Pancreas (tissue), 10 donors: ENCODE measurements at regions not wholly inside any gene's neighbourhood (a gene's known extent, or its start where the extent isn't known, plus 50 kb on each side); places are given as distances from the start of the nearest gene placed in this dataset.

Source experiments
- ATAC-seq, 4 donors: fragments of 200-7000 bp; cut with Tn5 transposase; one replicate each; pipeline versions ENCODE4 v1.8.0 to v1.9.1; 2020; ENCODE audit warnings: mild to moderate bottlenecking in 4 of 4, moderate library complexity in 4 of 4
- DNase-seq, 6 donors: peaks; one replicate each; pipeline ENCODE4 v3.0.0-alpha.2; 2020
- FAIRE-seq: peaks from 2 replicates; lab custom pipeline; 2012; peaks lifted over from hg19 to GRCh38; lab: Jason Lieb, UNC
- H3K27ac ChIP-seq, 4 donors: fragments of 200-600 bp; sonication (generic); 1 replicate in 3 of 4; 2 replicates in 1 of 4; pipeline versions ENCODE4 v1.5.0 to v1.8.0; 2020
- H3K27me3 ChIP-seq, 4 donors: fragments of 200-600 bp; one replicate each; pipeline ENCODE4 v1.8.0; 2021
- H3K36me3 ChIP-seq, 3 donors: fragments of 200-600 bp; sonication (generic) in 1 of 3; one replicate each; pipeline versions ENCODE4 v1.5.0 to v1.8.0; 2020 to 2021
- H3K4me1 ChIP-seq, 3 donors: fragments of 200-600 bp; one replicate each; pipeline ENCODE4 v1.8.0; 2021
- H3K4me3 ChIP-seq, 4 donors: fragments of 200-600 bp; sonication (generic) in 2 of 4; one replicate each; pipeline versions ENCODE4 v1.5.0 to v1.8.0; 2020 to 2021
- H3K9me3 ChIP-seq, 4 donors: fragments of 200-600 bp; one replicate each; pipeline ENCODE4 v1.8.0; 2021
- WGBS, 2 donors: extraction: QIAGEN DNeasy Blood & Tissue Kit; methylation state at CpG; one replicate each; pipeline ENCODE4 v1.1.7; 2013; 5-methylcytosine and 5-hydroxymethylcytosine counted together
- intact Hi-C, 3 donors: fragments of 100-400 bp; cut with DNase I; formaldehyde crosslinking; loops; one replicate each; pipeline versions ENCODE4 v1.11.1 to v1.14.2; 2022
- TF ChIP-seq, protein P1 (sequence below), 4 donors: fragments of 200-600 bp; sonication (generic) in 3 of 4; IDR thresholded peaks; one replicate each; pipeline versions ENCODE4 v1.5.0 to v1.8.0; 2021; ENCODE audit warnings: antibody characterized with exemption in 4 of 4
- donor health status: healthy with polysubstance abuse.
- donor health status: DM: no; HTN: no; CAD: no; lungs with moderate emphysema.
- donor health status: DM: no; HTN: no; CAD: no.
- donor health status: control.
- donor health status: control.
- donor health status: Bipolar disorder and iron deficiency.
- donor health status: DM: yes; HTN: yes; CAD: no.
- donor health status: DM: no; HTN: no; CAD: no.
- donor health status: DM: no; HTN: no; CAD: no.
- donor health status: DM: yes; HTN: yes; CAD: no.

GRCh38 chr13:73608711-73609485 lies 525.3 kb downstream of the KLF12 start:
- H3K27me3 ChIP-seq: no peaks in the 10 kb centered on the region
- DNase-seq (no peak), FAIRE-seq (no peak), ATAC-seq (peak in 3 of 4 donors; percentile 13 to 44 (median 42))
- no peak overlapping the region for H3K4me3 ChIP-seq
- TF ChIP-seq, protein P1, sequence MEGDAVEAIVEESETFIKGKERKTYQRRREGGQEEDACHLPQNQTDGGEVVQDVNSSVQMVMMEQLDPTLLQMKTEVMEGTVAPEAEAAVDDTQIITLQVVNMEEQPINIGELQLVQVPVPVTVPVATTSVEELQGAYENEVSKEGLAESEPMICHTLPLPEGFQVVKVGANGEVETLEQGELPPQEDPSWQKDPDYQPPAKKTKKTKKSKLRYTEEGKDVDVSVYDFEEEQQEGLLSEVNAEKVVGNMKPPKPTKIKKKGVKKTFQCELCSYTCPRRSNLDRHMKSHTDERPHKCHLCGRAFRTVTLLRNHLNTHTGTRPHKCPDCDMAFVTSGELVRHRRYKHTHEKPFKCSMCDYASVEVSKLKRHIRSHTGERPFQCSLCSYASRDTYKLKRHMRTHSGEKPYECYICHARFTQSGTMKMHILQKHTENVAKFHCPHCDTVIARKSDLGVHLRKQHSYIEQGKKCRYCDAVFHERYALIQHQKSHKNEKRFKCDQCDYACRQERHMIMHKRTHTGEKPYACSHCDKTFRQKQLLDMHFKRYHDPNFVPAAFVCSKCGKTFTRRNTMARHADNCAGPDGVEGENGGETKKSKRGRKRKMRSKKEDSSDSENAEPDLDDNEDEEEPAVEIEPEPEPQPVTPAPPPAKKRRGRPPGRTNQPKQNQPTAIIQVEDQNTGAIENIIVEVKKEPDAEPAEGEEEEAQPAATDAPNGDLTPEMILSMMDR (IDR thresholded peaks at IDR 0.05): no peak
- H3K9me3 ChIP-seq: no peaks in the 10 kb centered on the region
- no peak overlapping the region for H3K27ac ChIP-seq
- H3K4me1 ChIP-seq: peaks cover 0 to 8% (median 0%) of the 10 kb centered on the region in 3 donors
- WGBS, 2 donors: 52 to 53% methylated on average over 7 of the region's 7 CpGs
- intact Hi-C loops: no loop called here
- H3K36me3 ChIP-seq: no peaks in the 10 kb centered on the region

GRCh38 chr13:73608157-73608516 lies 526.1 kb downstream of the KLF12 start:
- TF ChIP-seq, protein P1 (IDR thresholded peaks at IDR 0.05): no peak
- DNase-seq (no peak), FAIRE-seq (no peak), ATAC-seq (peak in 3 of 4 donors; percentile 35 to 41 (median 39))
- Histone ChIP-seq H3K27me3 (no peaks in the 10 kb centered on the region), H3K4me1 (peaks cover 0 to 8% (median 0%) of the 10 kb centered on the region in 3 donors), H3K4me3 (no peak overlapping the region), H3K36me3 (no peaks in the 10 kb centered on the region), H3K27ac (peak overlapping the region in 1 of 4 donors; percentile 18), H3K9me3 (no peaks in the 10 kb centered on the region)
- intact Hi-C loops: no loop called here
- 46 to 49% methylated on average over 2 of the region's 2 CpGs for WGBS, 2 donors

DNA sequence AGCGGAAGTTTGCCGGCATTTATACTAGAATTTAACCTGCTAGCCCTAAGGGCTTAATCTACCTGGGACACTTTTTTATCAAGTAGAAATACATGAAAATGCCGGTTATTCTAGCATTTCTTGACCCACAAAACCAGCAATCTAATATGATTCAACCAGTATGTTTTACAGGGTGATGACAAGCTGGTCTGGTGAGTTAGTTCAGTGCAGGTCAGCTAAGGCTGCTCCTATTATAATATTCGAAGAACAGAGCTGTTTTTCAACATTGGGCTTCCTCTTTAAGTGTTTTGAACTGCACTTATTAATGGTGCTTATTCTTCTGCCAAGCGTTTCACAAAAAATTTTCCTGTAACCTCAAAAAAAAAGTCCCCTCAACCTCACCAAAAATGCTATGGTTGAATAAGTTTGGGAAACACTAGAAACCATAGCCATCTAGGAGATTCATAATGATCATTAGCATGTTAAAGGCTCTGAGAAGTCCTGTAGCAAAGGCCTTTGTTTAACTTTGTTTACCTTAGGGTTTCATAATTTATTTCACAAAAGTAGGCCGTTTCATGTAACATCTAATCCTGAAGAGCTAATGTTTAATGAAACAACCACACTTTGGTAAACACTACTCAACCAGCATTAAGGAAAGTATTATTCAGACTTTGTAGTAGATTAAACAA lies 526.6 kb downstream of the KLF12 start:
- H3K4me3 ChIP-seq: no peak overlapping the region
- TF ChIP-seq, protein P1 (IDR thresholded peaks at IDR 0.05): no peak
- intact Hi-C loops: no loop called here
- H3K4me1 ChIP-seq: peaks cover 0 to 8% (median 0%) of the 10 kb centered on the region in 3 donors
- WGBS, 2 donors: 66 to 67% methylated on average over 6 of the region's 6 CpGs
- peak overlapping the region in 1 of 4 donors; percentile 18 for H3K27ac ChIP-seq
- no peak for DNase-seq
- FAIRE-seq: no peak
- no peaks in the 10 kb centered on the region for H3K9me3 ChIP-seq
- H3K36me3 ChIP-seq: no peaks in the 10 kb centered on the region
- peak in 3 of 4 donors; percentile 55 to 66 (median 57) for ATAC-seq
- H3K27me3 ChIP-seq: no peaks in the 10 kb centered on the region

DNA sequence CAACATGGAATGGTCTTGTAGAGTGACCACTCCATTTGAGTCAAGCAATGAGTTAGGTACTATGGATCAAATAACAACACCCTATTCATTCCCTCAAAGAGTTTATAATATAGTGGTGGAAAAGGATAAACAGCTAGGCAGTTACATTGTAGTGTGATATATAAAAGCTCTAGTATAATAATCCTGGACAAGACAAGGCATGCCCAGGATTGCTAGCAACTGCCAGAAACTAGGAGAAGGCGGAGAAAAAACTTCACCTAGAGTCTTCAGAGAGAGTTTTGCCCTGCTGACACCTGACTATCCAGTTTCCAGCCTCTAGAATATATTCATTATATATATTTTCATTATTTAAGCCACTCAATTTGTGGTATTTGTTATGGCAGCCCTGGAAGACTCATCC lies 530.6 kb downstream of the KLF12 start:
- no peaks in the 10 kb centered on the region for H3K27me3 ChIP-seq
- DNase-seq (no peak), FAIRE-seq (no peak), ATAC-seq (no peak)
- no peaks in the 10 kb centered on the region for H3K9me3 ChIP-seq
- WGBS, 2 donors: 87 to 96% methylated on average over 1 of the region's 1 CpG
- no peaks in the 10 kb centered on the region for H3K36me3 ChIP-seq
- intact Hi-C loops: no loop called here
- H3K4me3 ChIP-seq: no peak overlapping the region
- peaks cover 0 to 8% (median 0%) of the 10 kb centered on the region in 3 donors for H3K4me1 ChIP-seq
- no peak overlapping the region for H3K27ac ChIP-seq
- TF ChIP-seq, protein P1 (IDR thresholded peaks at IDR 0.05): no peak
